ENCODE measurements at regions not wholly inside any gene's neighbourhood (a gene's known extent, or its start where the extent isn't known, plus 50 kb on each side); places are given as distances from the start of the nearest gene placed in this dataset.

DNA sequence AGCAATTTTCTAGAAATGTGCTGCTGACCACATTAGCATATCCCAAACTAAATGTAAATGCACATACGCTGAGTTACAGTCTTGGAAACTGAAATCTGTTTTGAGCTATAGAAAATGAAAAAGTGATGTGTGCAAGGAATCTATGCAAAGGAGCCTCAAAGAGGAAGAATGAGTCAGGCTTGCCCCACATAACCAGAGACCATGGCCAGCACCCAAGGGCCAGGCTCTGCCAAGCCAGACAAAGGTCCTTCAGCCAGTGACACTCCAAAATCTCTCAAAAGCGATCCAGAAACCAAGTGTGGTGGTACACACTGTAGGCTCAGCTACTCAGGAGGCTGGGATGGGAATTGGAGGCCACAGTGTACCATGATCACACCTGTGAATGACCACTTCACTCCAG is 195.2 kb downstream of the TOMM20 start:
- DNase-seq (ENCODE audit: low read depth) = no peak
- ChIA-PET POLR2A (no interaction called here), CTCF (interaction anchor here (0.6 kb wide), 1 partner anchor 435 kb away, joined by 3 read pairs; no protein-coding TSS in a partner anchor)
- Histone ChIP-seq H3K27me3 (ENCODE audit: control insufficient read depth, insufficient read depth, low read length) (no peaks in the 10 kb centered on the region), H3K36me3 (ENCODE audit: control insufficient read depth, insufficient read depth, low read length) (no peaks in the 10 kb centered on the region), H3K4me3 (ENCODE audit: low read depth, low read length) (no peak overlapping the region)
- TF ChIP-seq, protein P1, sequence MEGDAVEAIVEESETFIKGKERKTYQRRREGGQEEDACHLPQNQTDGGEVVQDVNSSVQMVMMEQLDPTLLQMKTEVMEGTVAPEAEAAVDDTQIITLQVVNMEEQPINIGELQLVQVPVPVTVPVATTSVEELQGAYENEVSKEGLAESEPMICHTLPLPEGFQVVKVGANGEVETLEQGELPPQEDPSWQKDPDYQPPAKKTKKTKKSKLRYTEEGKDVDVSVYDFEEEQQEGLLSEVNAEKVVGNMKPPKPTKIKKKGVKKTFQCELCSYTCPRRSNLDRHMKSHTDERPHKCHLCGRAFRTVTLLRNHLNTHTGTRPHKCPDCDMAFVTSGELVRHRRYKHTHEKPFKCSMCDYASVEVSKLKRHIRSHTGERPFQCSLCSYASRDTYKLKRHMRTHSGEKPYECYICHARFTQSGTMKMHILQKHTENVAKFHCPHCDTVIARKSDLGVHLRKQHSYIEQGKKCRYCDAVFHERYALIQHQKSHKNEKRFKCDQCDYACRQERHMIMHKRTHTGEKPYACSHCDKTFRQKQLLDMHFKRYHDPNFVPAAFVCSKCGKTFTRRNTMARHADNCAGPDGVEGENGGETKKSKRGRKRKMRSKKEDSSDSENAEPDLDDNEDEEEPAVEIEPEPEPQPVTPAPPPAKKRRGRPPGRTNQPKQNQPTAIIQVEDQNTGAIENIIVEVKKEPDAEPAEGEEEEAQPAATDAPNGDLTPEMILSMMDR (IDR thresholded peaks at IDR 0.05; ENCODE audit: insufficient read depth, low read depth, low read length) = no peak

DNA sequence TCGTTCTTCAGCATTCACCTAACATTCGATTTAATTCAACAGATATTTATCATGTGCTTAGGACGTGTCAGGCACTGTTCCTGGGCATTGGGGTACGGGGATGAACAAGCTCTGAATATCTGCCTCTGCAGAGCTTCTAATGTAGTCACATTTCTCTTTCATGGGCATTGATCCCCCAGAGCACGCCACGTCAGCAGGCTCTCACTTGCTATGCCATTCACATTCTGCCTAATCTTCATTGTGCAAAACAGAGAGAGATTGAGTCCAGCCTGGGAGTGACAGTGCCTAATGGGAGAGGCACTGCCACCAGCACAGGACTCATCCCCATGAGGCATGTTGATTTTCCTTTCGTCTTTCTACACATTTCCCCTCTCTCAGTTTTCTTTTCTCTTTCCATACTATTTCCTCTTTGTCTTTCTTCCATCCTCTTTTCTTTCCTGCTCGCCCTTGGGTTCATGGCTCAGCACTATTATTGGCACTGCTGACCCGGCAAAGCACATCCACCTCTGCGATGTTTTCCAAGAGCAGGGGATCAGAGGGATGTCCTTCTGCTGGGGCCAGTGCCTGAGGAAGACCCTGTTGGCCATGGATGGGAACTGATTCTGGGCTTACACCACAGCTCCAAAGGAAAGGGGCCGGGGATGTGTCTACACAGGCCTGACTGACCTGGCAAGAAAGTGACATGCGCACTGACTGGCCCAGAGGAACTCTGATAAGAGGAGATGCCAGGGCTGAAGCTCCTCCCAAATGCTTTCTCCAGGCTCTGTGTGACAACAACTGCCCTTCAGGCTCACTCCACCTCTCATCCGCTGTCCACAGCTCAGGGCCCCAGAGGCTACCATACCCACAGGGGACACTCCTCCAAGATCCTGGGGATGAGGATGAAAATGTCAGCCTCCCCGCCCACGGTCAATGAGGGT is 195.9 kb downstream of the TOMM20 start:
- ChIA-PET CTCF (interaction anchor here (0.6 kb wide), 1 partner anchor 435 kb away, joined by 3 read pairs; no protein-coding TSS in a partner anchor), POLR2A (no interaction called here)
- DNase-seq (ENCODE audit: low read depth) = no peak
- Histone ChIP-seq H3K4me3 (ENCODE audit: low read depth, low read length) (no peak overlapping the region), H3K27me3 (ENCODE audit: control insufficient read depth, insufficient read depth, low read length) (no peaks in the 10 kb centered on the region), H3K36me3 (ENCODE audit: control insufficient read depth, insufficient read depth, low read length) (no peaks in the 10 kb centered on the region)
- TF ChIP-seq, protein P1 (IDR thresholded peaks at IDR 0.05; ENCODE audit: insufficient read depth, low read depth, low read length) = no peak

DNA sequence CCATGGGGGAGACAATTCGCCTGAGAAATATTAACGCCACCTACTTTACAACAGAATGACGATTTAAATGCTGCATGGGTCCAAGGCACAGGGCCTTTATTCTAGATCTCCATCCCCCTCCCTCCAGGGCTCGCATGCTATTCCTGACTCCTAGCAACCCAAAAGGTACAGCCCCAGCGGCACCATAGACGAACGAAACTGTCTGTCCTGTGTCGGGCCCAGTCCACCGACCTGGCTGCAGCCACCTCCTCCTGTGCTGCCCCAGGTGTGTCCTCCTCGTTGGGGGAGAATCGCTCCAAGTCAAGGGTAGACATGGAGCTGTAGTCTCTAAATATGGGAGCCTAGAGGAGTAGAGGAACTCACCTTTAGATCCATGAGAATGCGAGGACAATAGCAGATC is 196.5 kb downstream of the TOMM20 start:
- TF ChIP-seq, protein P1 (IDR thresholded peaks at IDR 0.05; ENCODE audit: insufficient read depth, low read depth, low read length) = no peak
- ChIA-PET CTCF (no interaction called here), POLR2A (no interaction called here)
- Histone ChIP-seq H3K27me3 (ENCODE audit: control insufficient read depth, insufficient read depth, low read length) (no peaks in the 10 kb centered on the region), H3K4me3 (ENCODE audit: low read depth, low read length) (no peak overlapping the region), H3K36me3 (ENCODE audit: control insufficient read depth, insufficient read depth, low read length) (no peaks in the 10 kb centered on the region)
- no peak for DNase-seq (ENCODE audit: low read depth)

DNA sequence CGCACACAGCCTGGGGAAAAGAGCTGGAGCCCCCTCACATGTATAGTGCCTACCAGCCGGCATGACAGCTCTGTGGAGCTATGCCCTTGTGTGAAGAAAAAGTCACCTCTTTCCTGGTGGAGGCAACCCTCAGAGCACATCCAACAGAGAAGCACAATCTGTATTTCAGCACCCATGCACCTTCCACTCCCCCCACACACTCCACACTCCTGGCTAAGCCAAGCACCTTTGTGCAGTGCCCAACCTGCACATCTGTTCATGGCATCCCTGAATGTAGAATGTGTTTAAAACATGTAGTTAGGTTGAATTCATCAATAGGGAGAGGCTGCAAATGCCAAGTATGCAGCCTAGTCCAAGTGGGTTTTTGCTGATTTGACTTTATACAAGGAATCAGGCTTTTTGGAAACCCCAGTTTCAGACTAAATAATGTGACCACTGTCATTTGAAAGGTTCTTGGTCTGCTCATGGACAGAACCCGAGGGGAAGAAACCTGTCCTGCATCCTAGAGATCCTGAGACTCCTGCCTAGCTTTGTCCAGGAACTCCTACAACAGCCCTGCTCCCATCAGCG is 197.1 kb downstream of the TOMM20 start:
- DNase-seq (ENCODE audit: low read depth) = no peak
- Histone ChIP-seq H3K4me3 (ENCODE audit: low read depth, low read length) (no peak overlapping the region), H3K36me3 (ENCODE audit: control insufficient read depth, insufficient read depth, low read length) (no peaks in the 10 kb centered on the region), H3K27me3 (ENCODE audit: control insufficient read depth, insufficient read depth, low read length) (no peaks in the 10 kb centered on the region)
- TF ChIP-seq, protein P1 (IDR thresholded peaks at IDR 0.05; ENCODE audit: insufficient read depth, low read depth, low read length) = no peak
- POLR2A ChIA-PET = no interaction called here
- CTCF ChIA-PET = interaction anchor here (1.0 kb wide), 1 partner anchor 318 kb away, joined by 4 read pairs; no protein-coding TSS in a partner anchor

DNA sequence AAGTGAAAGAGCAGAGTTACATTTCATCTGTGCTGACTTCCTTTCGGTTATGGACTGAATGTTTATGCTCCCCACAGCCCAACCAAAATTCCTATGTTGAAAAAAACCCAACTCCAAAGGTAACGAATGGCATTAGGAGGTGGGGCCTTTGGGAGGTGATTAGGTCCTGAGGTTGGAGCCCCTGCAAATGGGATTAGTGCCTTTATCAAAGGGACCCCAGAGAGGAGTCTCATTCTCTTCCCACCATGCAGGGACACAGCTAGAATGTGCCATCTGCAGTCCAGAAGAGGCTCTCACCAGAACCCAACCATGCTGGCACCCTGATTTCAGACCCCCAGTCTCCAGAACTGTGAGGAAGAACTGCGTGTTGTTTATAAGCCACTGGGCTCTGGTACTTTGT is 199.3 kb downstream of the TOMM20 start:
- DNase-seq (ENCODE audit: low read depth) = no peak
- ChIA-PET CTCF (interaction anchor here (1.1 kb wide), 2 partner anchors 9 to 11 kb away, joined by 3 read pairs; no protein-coding TSS in a partner anchor), POLR2A (no interaction called here)
- TF ChIP-seq, protein P1 (IDR thresholded peaks at IDR 0.05; ENCODE audit: insufficient read depth, low read depth, low read length) = no peak
- Histone ChIP-seq H3K27me3 (ENCODE audit: control insufficient read depth, insufficient read depth, low read length) (no peaks in the 10 kb centered on the region), H3K4me3 (ENCODE audit: low read depth, low read length) (no peak overlapping the region), H3K36me3 (ENCODE audit: control insufficient read depth, insufficient read depth, low read length) (no peaks in the 10 kb centered on the region)

Data from BJ (cell line).